ES-I3 (cell line): ENCODE measurements at regions not wholly inside any gene's neighbourhood (a gene's known extent, or its start where the extent isn't known, plus 50 kb on each side); places are given as distances from the start of the nearest gene placed in this dataset.
"Not testable (repeated sequence)": the region's sequence is repeated elsewhere in the genome, so short reads cannot be mapped to it uniquely, and the experiment has no call there.

ENCODE experiments used
- H3K36me3 ChIP-seq: 2 replicates; pipeline ENCODE4 v1.6.1; 2013; ENCODE audit warnings: mild to moderate bottlenecking, low read length, control low read depth, moderate library complexity; ENCODE audit not compliant: insufficient read depth
- H3K4me1 ChIP-seq: 2 replicates; pipeline ENCODE4 v1.6.1; 2013; ENCODE audit warnings: mild to moderate bottlenecking, control low read depth, low read length; ENCODE audit not compliant: insufficient read depth
- H3K9ac ChIP-seq: 2 replicates; pipeline ENCODE4 v1.6.1; 2013; ENCODE audit warnings: low read depth, mild to moderate bottlenecking, low read length, moderate library complexity
- H3K9me3 ChIP-seq: 2 replicates; pipeline ENCODE4 v1.6.1; 2013; ENCODE audit warnings: mild to moderate bottlenecking, low read length, moderate library complexity; ENCODE audit not compliant: control insufficient read depth, insufficient read depth

DNA sequence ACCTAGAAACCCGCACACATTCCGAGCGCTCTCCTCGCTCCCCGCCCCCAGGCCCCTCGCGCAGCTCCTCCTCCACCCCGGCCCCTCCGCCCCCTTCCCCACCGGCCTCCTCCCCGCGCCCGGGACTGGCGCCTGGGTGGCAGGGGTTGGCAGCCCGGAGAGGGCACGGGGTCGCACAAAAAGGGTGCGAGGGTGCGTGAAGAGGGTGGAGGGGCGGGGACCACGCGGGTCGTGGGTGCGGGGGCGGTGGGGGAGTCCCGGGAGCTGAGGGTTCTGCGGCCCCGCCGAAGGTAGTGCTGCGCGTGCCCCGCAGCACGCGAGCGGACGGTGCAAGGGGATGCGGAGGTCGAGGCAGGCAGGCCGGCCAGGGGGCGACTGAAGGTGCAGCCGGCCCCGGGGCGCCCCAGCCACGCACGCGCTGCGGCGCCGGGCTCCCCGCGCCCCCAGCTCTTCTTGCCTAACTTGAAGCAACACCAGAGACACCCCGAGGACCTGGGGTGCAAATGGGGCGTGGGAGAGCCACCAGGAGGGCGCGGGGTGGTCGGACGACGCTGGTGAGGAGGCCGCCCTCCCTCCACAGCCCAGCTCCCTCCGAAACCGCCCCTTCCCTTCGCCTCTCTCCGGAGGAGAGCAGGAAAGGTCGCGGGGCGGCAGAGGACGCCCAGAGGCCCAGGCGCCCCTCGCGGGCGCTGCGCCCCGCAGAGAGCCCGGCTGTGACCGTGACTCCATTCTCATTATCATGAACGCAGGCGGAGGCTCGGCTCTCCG lies 174.7 kb downstream of the ATP6V0E2 start:
- not testable (repeated sequence) for H3K4me1 ChIP-seq, H3K36me3 ChIP-seq, H3K9me3 ChIP-seq
- peak overlapping the region; percentile 46; the same call in 1 of the 2 replicates for H3K9ac ChIP-seq

- H3K9me3 ChIP-seq, H3K36me3 ChIP-seq, H3K4me1 ChIP-seq: not testable (repeated sequence)
- peak overlapping the region; percentile 46; the same call in 1 of the 2 replicates for H3K9ac ChIP-seq
These were observed 175.4 kb downstream of the ATP6V0E2 start for GRCh38 chr7:150049012-150049655.

DNA sequence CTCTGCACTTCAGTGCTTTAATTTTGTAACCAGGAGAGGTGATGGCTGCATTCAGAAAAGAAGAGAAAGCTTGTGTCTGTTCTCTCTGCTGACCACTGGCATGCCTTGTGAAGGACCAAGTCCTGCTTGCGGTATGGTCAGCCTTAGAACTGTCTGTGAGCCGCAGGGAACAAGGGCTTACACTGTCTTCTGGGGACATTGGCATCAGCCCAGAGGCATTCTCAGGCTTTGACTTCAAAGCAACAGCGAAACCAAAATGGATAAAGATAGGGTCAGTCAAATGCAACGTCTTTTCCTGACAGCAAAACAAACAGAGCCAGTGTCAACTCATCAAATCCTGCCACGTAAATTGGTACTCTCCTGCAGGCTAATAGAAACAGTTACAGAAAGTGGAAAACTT lies 179.6 kb downstream of the ATP6V0E2 start:
- H3K9ac ChIP-seq: not testable (repeated sequence)

DNA sequence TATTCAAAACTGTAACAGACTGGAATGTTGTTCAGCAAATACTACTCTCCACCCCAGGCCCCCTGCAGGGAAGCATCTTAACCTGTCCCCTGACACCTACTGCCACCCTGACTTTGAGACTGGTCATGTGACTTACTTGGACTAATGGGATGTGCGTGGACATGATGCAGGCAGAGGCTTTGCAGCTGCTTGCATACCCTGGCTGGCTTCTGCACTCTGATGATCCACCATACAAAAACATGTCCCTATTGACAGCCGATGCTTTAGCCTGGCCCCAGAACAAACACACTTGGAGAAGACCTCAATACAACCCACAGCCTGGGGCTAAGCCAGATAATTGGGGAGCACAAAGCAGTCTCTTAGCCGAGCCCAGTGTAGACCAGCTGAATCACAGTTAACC lies 180.5 kb downstream of the ATP6V0E2 start:
- not testable (repeated sequence) for H3K4me1 ChIP-seq

More for the DNA sequence above, 179.6 kb downstream of the ATP6V0E2 start:
- H3K4me1 ChIP-seq, H3K9me3 ChIP-seq, H3K36me3 ChIP-seq: not testable (repeated sequence)

DNA sequence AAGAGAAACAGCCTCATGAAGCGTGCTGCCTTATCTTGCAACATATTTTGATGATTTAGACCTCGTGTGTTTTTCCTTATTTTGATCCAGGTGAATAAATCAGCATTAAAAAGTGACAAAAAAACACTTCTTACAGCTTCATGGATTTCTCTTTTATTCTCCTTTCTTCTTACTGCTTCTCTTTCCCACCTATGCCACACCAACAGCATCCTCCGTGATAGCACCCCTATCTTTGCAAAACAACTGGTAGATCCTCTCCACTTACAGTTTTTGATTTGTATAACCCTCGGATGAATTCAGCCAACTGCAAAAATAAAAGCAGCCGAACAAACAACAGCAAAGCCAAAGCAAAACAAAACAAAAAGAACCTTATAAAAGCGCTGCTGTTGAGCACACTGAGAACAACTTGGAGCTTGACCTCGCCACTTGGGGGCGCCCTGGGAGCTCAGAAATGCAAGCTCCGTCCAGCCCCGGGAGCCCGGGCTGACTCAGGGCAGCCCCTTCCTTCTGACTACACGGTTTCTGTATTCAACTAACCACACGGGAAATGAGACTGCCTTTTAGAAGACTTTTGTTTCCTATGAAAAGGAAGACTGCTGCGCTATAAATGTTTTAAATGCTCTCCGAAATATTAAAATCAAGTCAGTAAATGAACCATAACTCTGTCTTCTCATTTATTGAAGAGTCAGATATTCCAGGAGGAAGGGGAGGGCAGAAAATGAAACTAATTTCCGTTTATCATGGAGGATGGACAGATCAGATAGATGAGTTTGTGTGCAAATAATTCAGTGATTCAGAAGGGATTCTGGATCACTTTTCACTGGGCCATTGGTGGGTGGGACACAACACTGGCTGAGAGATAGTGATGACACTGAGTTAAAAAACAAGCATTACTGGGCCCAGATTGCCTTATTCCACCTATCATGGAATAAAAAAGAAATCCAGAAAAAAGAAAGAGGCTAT lies 186.8 kb downstream of the ATP6V0E2 start:
- not testable (repeated sequence) for H3K9ac ChIP-seq, H3K4me1 ChIP-seq, H3K36me3 ChIP-seq, H3K9me3 ChIP-seq

More for the DNA sequence above, 180.5 kb downstream of the ATP6V0E2 start:
- not testable (repeated sequence) for H3K9me3 ChIP-seq, H3K9ac ChIP-seq, H3K36me3 ChIP-seq

DNA sequence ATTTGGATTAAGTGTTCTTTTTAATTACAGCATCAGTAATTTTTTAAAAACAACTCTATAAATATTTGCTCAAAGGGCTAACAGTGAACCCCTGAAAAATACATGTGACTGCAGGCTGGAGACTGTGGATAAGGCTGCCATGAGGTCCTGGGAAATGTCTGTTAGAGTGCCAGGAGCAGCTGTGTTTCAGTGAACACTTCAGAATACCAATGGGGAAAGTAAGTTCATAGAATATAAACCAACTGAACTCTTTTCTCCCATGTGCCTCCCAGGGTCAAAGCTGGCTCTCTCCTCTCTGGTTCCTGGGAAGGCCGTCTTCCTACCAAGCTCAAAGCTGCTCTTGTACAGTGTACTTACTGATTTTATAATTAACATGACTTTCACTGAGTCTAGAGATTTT lies 189.4 kb downstream of the ATP6V0E2 start:
- H3K9ac ChIP-seq, H3K36me3 ChIP-seq, H3K9me3 ChIP-seq, H3K4me1 ChIP-seq: not testable (repeated sequence)

- H3K9me3 ChIP-seq, H3K36me3 ChIP-seq, H3K9ac ChIP-seq, H3K4me1 ChIP-seq: not testable (repeated sequence)
These were observed 196.0 kb downstream of the ATP6V0E2 start for GRCh38 chr7:150069555-150070313.

DNA sequence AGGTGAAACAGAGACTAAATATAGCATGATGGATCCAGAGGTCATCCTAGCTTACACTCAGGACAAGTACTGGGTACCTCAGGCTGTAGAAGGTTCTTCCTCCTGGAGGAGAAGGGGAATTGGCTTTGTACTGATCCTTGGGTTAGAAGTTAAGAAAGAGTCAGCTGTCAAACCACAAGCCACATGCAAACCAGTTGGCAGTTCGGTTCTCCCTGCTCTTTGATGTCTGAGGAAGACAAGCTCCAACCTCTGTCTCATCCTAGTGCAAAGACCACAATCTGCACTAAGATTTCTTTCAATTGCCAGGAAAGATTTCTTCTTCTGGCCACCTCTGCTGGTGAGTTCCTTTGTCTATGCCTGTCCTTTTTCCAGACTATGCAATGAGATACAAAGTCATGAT lies 203.8 kb downstream of the ATP6V0E2 start:
- H3K9me3 ChIP-seq, H3K9ac ChIP-seq, H3K36me3 ChIP-seq, H3K4me1 ChIP-seq: not testable (repeated sequence)

GRCh38 chr7:150081865-150082264 lies 208.1 kb downstream of the ATP6V0E2 start:
- H3K9me3 ChIP-seq, H3K4me1 ChIP-seq, H3K36me3 ChIP-seq, H3K9ac ChIP-seq: not testable (repeated sequence)

DNA sequence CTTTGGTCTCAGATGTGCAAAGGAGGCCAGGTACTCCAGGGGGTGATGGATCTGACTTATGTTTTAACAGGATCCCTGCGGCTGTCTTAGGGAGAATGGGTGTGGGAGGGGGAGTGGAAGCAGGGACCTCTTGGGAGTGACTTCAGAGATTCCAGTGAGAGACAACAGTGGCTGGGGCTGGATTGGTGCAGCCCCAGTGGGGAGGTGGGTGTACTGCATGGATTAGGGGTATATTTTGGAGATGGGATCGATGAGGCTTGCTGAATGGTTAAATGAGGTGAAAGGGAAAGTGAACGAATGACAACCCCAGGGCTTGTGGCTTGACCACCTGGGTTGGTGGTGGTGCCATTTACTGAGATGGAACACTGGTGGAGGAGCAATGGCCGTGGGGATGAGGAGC lies 211.0 kb downstream of the ATP6V0E2 start:
- H3K9me3 ChIP-seq, H3K9ac ChIP-seq, H3K4me1 ChIP-seq, H3K36me3 ChIP-seq: not testable (repeated sequence)

DNA sequence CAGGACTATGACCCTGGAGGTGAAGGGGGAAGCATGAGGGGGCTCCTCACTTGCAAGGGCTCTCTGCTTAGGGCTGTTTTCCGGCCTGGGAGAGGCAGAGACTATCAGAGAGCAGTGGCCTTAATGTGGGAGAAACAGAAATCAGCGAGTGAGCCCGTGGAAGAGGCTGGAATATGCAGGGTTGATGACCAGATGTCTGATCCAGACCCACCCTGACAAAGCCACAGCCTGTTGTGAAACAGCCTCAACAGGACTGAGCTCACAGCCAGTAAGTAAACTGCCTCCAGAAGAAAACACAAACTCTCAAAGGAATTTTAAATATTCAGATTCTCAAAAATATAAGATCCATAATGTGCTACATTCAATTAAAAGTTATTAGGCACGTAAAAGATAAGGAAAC lies 213.7 kb downstream of the ATP6V0E2 start:
- H3K9ac ChIP-seq, H3K36me3 ChIP-seq, H3K9me3 ChIP-seq, H3K4me1 ChIP-seq: not testable (repeated sequence)

GRCh38 chr7:150089139-150089538 lies 215.4 kb downstream of the ATP6V0E2 start:
- not testable (repeated sequence) for H3K9ac ChIP-seq, H3K36me3 ChIP-seq, H3K9me3 ChIP-seq, H3K4me1 ChIP-seq

- not testable (repeated sequence) for H3K9ac ChIP-seq, H3K4me1 ChIP-seq, H3K9me3 ChIP-seq, H3K36me3 ChIP-seq
These were observed 217.0 kb downstream of the ATP6V0E2 start for GRCh38 chr7:150090776-150091175.

GRCh38 chr7:150093897-150094296 lies 220.1 kb downstream of the ATP6V0E2 start:
- not testable (repeated sequence) for H3K9ac ChIP-seq, H3K36me3 ChIP-seq

More at GRCh38 chr7:150093897-150094296, 220.1 kb downstream of the ATP6V0E2 start:
- H3K9me3 ChIP-seq, H3K4me1 ChIP-seq: not testable (repeated sequence)
